HG02763 (cell line): ENCODE measurements at regions not wholly inside any gene's neighbourhood (a gene's known extent, or its start where the extent isn't known, plus 50 kb on each side); places are given as distances from the start of the nearest gene placed in this dataset.

ENCODE experiments used
- ATAC-seq: cut with Tn5 transposase; IDR thresholded peaks from one replicate; pipeline ENCODE4 v1.9.1; 2021; ENCODE audit warnings: mild to moderate bottlenecking, moderate library complexity; ENCODE audit not compliant: unreplicated experiment

GRCh38 chr22:49239264-49240015 is 588.2 kb downstream of the BRD1 start:
- ATAC-seq = no peak

GRCh38 chr22:49238181-49239141 is 589.2 kb downstream of the BRD1 start:
- no peak for ATAC-seq

GRCh38 chr22:49237703-49238102 is 590.0 kb downstream of the BRD1 start:
- ATAC-seq = no peak

GRCh38 chr22:49237279-49237678 is 590.4 kb downstream of the BRD1 start:
- no peak for ATAC-seq

GRCh38 chr22:49236541-49237075 is 591.1 kb downstream of the BRD1 start:
- no peak for ATAC-seq

DNA sequence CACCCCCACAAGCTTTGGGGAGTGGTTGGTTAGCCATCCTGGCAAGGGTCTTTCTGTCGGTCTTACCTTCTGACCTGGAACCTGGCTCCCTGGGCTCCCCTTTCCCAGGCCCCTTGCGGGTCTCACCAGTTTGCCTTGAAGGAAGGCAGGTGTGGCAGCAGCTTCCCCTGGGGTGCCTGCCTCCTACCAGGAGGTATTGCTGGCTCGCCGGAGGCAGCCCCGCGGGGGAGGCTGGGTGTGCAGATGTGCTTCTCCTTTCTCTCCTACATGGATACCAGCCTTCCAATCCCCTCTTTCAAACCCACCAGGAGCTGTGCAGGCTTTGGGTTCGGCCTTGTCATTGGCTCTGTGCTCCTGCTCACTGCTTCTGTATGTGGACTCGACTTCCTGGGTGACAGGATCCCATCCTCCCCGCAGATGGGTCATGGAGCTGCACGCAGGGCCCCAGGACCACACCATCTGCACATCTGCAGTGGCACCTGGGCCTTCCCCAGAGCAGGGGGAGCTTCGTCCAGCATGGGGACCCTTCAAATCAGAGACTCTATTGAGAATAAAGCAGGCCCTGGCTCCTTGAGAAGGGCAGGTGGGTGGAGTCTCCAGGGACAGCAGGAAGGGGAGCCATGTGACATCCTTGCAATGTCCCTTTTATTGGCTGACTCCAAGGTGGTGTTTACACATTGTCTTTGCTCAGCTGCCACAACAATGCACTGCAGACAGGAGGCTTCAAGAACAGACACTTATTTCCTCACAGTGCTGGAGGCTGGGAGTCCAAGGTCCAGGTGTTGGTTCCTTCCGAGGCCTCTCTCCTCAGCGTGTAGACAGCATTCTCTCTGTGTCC is 592.0 kb downstream of the BRD1 start:
- ATAC-seq = no peak

GRCh38 chr22:49234459-49234858 is 593.2 kb downstream of the BRD1 start:
- ATAC-seq = no peak

- ATAC-seq = no peak
Observed at GRCh38 chr22:49233507-49234100, 594.1 kb downstream of the BRD1 start.

DNA sequence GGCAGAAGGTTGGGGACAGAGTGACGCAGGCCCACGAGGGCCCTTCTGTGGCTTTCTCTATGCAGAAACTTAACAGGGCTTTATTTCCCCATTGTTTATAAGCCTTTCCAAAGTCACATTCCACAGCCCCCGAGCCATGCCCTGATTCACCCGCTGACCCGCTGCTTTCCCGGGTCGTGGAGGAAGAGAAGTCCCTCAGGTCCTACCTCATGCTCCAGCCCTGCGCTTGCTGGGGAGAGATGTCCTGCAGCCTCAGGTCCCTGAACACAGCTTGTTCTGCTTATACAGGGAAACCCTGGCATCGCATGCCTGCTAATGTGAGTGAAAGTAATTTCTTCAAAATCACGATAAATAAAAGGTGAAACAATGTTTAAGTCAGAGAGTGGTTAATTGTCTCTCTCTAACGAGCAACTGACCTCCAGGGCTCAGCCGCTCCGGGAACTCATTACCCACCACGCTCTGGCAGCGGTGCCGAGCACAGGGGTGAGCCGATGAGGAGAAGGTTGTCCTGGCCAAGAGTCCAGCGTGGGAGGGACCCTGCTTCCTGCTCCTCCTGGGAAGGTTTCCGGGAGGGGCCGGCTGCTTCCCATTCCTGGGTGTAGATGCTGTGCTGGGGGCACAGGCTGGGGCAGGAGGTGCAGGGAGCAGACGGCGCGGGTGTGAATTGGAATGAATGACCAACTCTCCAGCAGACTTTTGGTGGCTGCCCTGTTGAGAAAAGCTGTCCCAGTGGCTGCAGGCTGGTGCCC is 595.2 kb downstream of the BRD1 start:
- ATAC-seq = no peak

GRCh38 chr22:49230194-49230577 is 597.5 kb downstream of the BRD1 start:
- no peak for ATAC-seq

GRCh38 chr22:49229483-49230193 is 598.0 kb downstream of the BRD1 start:
- no peak for ATAC-seq

- ATAC-seq = no peak
Observed at GRCh38 chr22:49228431-49229037, 599.1 kb downstream of the BRD1 start.

GRCh38 chr22:49227670-49228069 is 600.0 kb downstream of the BRD1 start:
- no peak for ATAC-seq

DNA sequence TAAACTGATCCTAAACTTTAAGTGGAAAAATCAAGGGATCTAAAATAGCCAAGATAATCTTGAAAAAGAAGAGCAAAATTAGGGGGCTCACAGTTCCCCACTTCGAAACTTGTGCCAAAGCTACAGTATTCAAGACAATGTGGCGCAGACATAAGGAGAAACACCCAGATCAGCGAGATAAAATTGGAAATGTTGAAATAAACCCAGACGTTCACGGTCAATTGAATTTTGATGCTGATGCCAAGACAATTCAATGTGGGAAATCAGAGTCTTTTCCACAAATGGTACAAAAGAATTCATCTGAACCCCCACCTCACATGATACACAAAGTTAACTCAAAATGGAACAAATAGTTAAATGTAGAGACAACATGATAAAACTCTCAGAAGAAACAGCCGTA is 601.6 kb downstream of the BRD1 start:
- ATAC-seq = no peak

- no peak for ATAC-seq
Observed at GRCh38 chr22:49224243-49224642, 603.4 kb downstream of the BRD1 start.

- no peak for ATAC-seq
Observed at GRCh38 chr22:49218142-49218541, 609.5 kb downstream of the BRD1 start.

DNA sequence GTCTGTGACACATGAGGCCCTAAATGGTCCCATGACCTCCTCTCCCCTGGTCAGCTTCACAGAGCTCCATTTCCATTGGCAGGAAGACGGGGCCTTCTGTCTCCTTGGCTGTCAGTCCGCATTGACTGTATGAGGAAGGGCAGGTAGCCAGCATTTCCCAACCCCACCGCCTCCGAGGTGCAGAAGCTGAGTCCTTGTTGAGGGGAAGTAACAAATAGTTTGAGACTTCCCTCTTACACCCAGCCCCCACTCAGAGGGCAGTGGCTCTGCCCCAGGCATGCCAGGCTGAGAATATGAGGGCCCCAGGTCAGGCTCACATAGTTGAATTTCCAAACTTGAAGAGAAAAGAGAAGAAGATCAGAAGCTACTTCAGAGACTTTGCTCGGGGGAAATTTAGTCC is 611.1 kb downstream of the BRD1 start:
- ATAC-seq = no peak

DNA sequence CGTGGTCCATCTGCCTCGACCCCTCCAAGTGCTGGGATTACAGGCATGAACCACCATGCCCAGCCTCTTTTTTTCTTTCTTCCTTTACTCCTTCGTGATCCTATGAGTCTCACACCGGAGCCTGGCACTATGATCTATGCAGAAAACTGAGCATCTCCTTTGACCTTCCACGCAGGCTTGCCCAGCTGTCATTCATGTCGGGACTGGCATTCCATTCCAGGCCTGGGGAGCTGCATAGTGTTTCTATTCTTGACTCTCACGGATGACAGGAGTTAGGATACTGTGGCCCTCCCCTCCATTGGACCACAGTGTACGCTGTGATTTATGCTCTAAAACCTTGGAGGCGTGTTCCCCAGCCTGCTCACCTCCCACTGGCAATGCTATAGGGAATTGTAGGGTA is 611.8 kb downstream of the BRD1 start:
- no peak for ATAC-seq

GRCh38 chr22:49214976-49215375 is 612.7 kb downstream of the BRD1 start:
- no peak for ATAC-seq
